ENCODE measurements at regions not wholly inside any gene's neighbourhood (a gene's known extent, or its start where the extent isn't known, plus 50 kb on each side); places are given as distances from the start of the nearest gene placed in this dataset.

GRCh38 chr14:56962444-56963080, 152.3 kb upstream of the OTX2 start:
- no peak for ATAC-seq
- intact Hi-C loops (cut with micrococcal nuclease; ENCODE audit: unreplicated experiment) = no loop called here
- 31% methylated on average over 4 of the region's 4 CpGs for WGBS (ENCODE audit: low lambda C conversion rate)

GRCh38 chr14:56959869-56960268, 149.6 kb upstream of the OTX2 start:
- DNase-seq (ENCODE audit: low spot score) (no peak), FAIRE-seq (no peak), ATAC-seq (no peak)
- no peaks in the 10 kb centered on the region for H3K4me1 ChIP-seq (ENCODE audit: insufficient read depth, low read length)
- H3K4me3 ChIP-seq (replicated peaks in 1 of 3; ENCODE audit: insufficient read depth in 1 of 3, low read depth in 2 of 3, low read length in 3 of 3) = no peak overlapping the region
- intact Hi-C loops (cut with micrococcal nuclease; ENCODE audit: unreplicated experiment) (no loop called here), in situ Hi-C loops (cut with HindIII; ENCODE audit: extremely low pct_ligation_motif_present, low pct_unique_long_range_greater_than_20kb) (no loop called here)
- no peaks in the 10 kb centered on the region for H4K20me1 ChIP-seq (ENCODE audit: insufficient read depth, low read length)
- no peak overlapping the region for H3K27ac ChIP-seq (ENCODE audit: extremely low read length, insufficient read depth, low read length)
- CTCF ChIA-PET (ENCODE audit: low intra/inter-chr PET ratio, low total read pairs) = no interaction called here
- H3K9me3 ChIP-seq (ENCODE audit: low read length) = no peaks in the 10 kb centered on the region
- H3K9ac ChIP-seq (ENCODE audit: insufficient read depth, low read depth, low read length) = no peak overlapping the region
- H2AFZ ChIP-seq (ENCODE audit: low read length) = no peak overlapping the region
- POLR2A ChIA-PET = no interaction called here
- H3K4me2 ChIP-seq (ENCODE audit: low read depth, low read length) = no peak overlapping the region
- no peaks in the 10 kb centered on the region; a peak in 1 of 5 replicates for H3K27me3 ChIP-seq (ENCODE audit: control insufficient read depth in 1 of 2, insufficient read depth in 2 of 2, low read length in 2 of 2)
- no TSS peak for BruUV-seq (replicated peaks)
- H3K79me2 ChIP-seq (ENCODE audit: insufficient read depth, low read length) = no peaks in the 10 kb centered on the region
- H3K36me3 ChIP-seq (replicated peaks in 1 of 2; ENCODE audit: control insufficient read depth in 1 of 2, insufficient read depth in 2 of 2, low read length in 2 of 2) = no peaks in the 10 kb centered on the region
- TF ChIP-seq ZNF747 (CRISPR knock-in tag; IDR thresholded peaks at IDR 0.05; ENCODE audit: borderline replicate concordance) (no peak), CAMTA2 (CRISPR knock-in tag; IDR thresholded peaks at IDR 0.05; ENCODE audit: borderline replicate concordance) (no peak), ZFP41 (CRISPR knock-in tag; IDR thresholded peaks at IDR 0.05; ENCODE audit: borderline replicate concordance) (no peak), TRAFD1 (CRISPR knock-in tag; IDR thresholded peaks at IDR 0.05; ENCODE audit: borderline replicate concordance) (no peak), ZNF749 (CRISPR knock-in tag; IDR thresholded peaks at IDR 0.05; ENCODE audit: borderline replicate concordance) (no peak), ZNF234 (CRISPR knock-in tag; conservative IDR thresholded peaks at IDR 0.05) (no peak), ZSCAN5A (CRISPR knock-in tag; IDR thresholded peaks at IDR 0.05; ENCODE audit: borderline replicate concordance) (no peak), ZNF235 (CRISPR knock-in tag; IDR thresholded peaks at IDR 0.05; ENCODE audit: borderline replicate concordance) (no peak), SRF (IDR thresholded peaks at IDR 0.05; ENCODE audit: low read depth, low read length) (no peak), ZNF33B (CRISPR knock-in tag; IDR thresholded peaks at IDR 0.05) (no peak), ZNF264 (CRISPR knock-in tag; IDR thresholded peaks at IDR 0.05) (no peak), ZNF329 (CRISPR knock-in tag; IDR thresholded peaks at IDR 0.05; ENCODE audit: low read depth) (no peak), JDP2 (CRISPR knock-in tag; IDR thresholded peaks at IDR 0.05; ENCODE audit: borderline replicate concordance) (no peak)

More at GRCh38 chr14:56962444-56963080, 152.3 kb upstream of the OTX2 start:
- no TSS peak for BruUV-seq (replicated peaks)
- H3K79me2 ChIP-seq (ENCODE audit: insufficient read depth, low read length) = no peaks in the 10 kb centered on the region
- no peaks in the 10 kb centered on the region for H3K9me3 ChIP-seq (ENCODE audit: low read length)
- no peak overlapping the region for H3K4me2 ChIP-seq (ENCODE audit: low read depth, low read length)
- no peak overlapping the region for H2AFZ ChIP-seq (ENCODE audit: low read length)
- no peaks in the 10 kb centered on the region for H3K4me1 ChIP-seq (ENCODE audit: insufficient read depth, low read length)
- in situ Hi-C loops (cut with HindIII; ENCODE audit: extremely low pct_ligation_motif_present, low pct_unique_long_range_greater_than_20kb) = no loop called here
- no peak overlapping the region for H3K9ac ChIP-seq (ENCODE audit: insufficient read depth, low read depth, low read length)
- ChIA-PET CTCF (ENCODE audit: low intra/inter-chr PET ratio, low total read pairs) (no interaction called here), POLR2A (no interaction called here)
- TF ChIP-seq ZNF160 (CRISPR knock-in tag; IDR thresholded peaks at IDR 0.05) (no peak), TFAP4 (IDR thresholded peaks at IDR 0.05; ENCODE audit: borderline replicate concordance, low read depth) (no peak), SALL1 (CRISPR knock-in tag; IDR thresholded peaks at IDR 0.05) (no peak)
- DNase-seq (ENCODE audit: low spot score) (no peak), FAIRE-seq (no peak)
- H3K36me3 ChIP-seq (replicated peaks in 1 of 2; ENCODE audit: control insufficient read depth in 1 of 2, insufficient read depth in 2 of 2, low read length in 2 of 2) = no peaks in the 10 kb centered on the region
- H4K20me1 ChIP-seq (ENCODE audit: insufficient read depth, low read length) = no peaks in the 10 kb centered on the region
- H3K27ac ChIP-seq (ENCODE audit: extremely low read length, insufficient read depth, low read length) = no peak overlapping the region
- no peak overlapping the region for H3K4me3 ChIP-seq (replicated peaks in 1 of 3; ENCODE audit: insufficient read depth in 1 of 3, low read depth in 2 of 3, low read length in 3 of 3)
- H3K27me3 ChIP-seq (ENCODE audit: control insufficient read depth in 1 of 2, insufficient read depth in 2 of 2, low read length in 2 of 2) = no peaks in the 10 kb centered on the region; a peak in 1 of 5 replicates

All from HepG2 (cell line).